ENCODE measurements at regions not wholly inside any gene's neighbourhood (a gene's known extent, or its start where the extent isn't known, plus 50 kb on each side); places are given as distances from the start of the nearest gene placed in this dataset.

DNA sequence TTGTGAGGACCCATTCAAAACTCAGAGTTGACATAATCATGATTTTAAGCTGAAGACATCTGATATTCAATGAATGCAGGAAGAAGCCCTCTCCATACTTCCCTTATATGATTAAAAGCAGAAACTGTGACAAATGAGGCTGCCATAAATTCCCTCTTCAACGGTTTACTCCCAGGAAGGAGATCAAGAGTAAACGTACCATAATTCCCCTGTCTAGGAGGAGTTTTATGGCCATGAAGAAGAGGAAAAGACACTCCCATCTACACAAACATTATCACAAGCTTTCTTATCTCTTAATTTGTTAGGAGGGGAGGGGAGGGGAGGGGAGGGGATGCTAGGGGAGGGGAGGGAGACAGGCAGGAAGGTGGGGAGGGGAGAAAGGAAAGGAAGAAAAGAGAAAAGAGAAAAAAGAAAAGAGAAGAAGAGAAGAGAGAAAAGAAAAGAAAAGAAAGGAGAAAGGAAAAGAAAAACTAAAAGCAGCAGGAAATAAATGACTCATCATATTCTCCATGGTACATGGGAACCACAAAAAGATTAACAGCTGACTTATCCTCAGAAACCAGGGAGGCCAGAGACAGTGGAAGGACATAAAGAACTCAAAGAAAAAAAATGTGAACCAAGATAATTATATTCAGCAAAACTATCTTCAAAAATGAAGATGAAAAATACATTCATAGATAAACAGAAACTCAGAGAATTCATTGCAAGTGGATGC lies 121.6 kb downstream of the ALOX5 start (continued):
- TF ChIP-seq KLF16 (IDR thresholded peaks at IDR 0.05) (no peak), RAD21 (CRISPR knock-in tag; conservative IDR thresholded peaks at IDR 0.05 in 1 of 2, IDR thresholded peaks at IDR 0.05 in 1 of 2) (no peak; a peak in 2 of 4 replicates), ZC3H4 (CRISPR knock-in tag; IDR thresholded peaks at IDR 0.05; ENCODE audit: borderline replicate concordance) (no peak), MAFG (tag; conservative IDR thresholded peaks at IDR 0.05) (peak; percentile 98), ZNF79 (CRISPR knock-in tag; IDR thresholded peaks at IDR 0.05; ENCODE audit: low read depth) (no peak), ZBTB34 (CRISPR knock-in tag; IDR thresholded peaks at IDR 0.05) (no peak), ZNF165 (CRISPR knock-in tag; IDR thresholded peaks at IDR 0.05; ENCODE audit: borderline replicate concordance) (no peak), NFXL1 (CRISPR knock-in tag; IDR thresholded peaks at IDR 0.05) (no peak), ZNF764 (CRISPR knock-in tag; IDR thresholded peaks at IDR 0.05; ENCODE audit: low read depth) (no peak), XRCC3 (IDR thresholded peaks at IDR 0.05) (peak; percentile 95), PCBP2 (IDR thresholded peaks at IDR 0.05; ENCODE audit: low read depth, low read length, poor library complexity, severe bottlenecking) (no peak), HSF4 (CRISPR knock-in tag; IDR thresholded peaks at IDR 0.05; ENCODE audit: borderline replicate concordance) (no peak), SMAD4 (CRISPR knock-in tag; conservative IDR thresholded peaks at IDR 0.05) (no peak), HINFP (tag; conservative IDR thresholded peaks at IDR 0.05; ENCODE audit: low read depth) (peak; percentile 62; the same call in 1 of the 2 replicates), SPI1 (IDR thresholded peaks at IDR 0.05; ENCODE audit: borderline replicate concordance, low read depth, low read length) (no peak), SAFB2 (IDR thresholded peaks at IDR 0.05; ENCODE audit: borderline replicate concordance, low read depth, low read length, severe bottlenecking) (no peak), ZNF584 (CRISPR knock-in tag; IDR thresholded peaks at IDR 0.05; ENCODE audit: low read depth) (no peak), PRMT5 (CRISPR knock-in tag; IDR thresholded peaks at IDR 0.05) (no peak), NFRKB (IDR thresholded peaks at IDR 0.05; ENCODE audit: low read depth) (no peak), ZNF444 (CRISPR knock-in tag; IDR thresholded peaks at IDR 0.05) (no peak), POLR2AphosphoS2 (IDR thresholded peaks at IDR 0.05; ENCODE audit: low read length) (no peak)
- TF ChIP-seq, protein P1, sequence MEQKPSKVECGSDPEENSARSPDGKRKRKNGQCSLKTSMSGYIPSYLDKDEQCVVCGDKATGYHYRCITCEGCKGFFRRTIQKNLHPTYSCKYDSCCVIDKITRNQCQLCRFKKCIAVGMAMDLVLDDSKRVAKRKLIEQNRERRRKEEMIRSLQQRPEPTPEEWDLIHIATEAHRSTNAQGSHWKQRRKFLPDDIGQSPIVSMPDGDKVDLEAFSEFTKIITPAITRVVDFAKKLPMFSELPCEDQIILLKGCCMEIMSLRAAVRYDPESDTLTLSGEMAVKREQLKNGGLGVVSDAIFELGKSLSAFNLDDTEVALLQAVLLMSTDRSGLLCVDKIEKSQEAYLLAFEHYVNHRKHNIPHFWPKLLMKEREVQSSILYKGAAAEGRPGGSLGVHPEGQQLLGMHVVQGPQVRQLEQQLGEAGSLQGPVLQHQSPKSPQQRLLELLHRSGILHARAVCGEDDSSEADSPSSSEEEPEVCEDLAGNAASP (IDR thresholded peaks at IDR 0.05), result no peak
- TF ChIP-seq, protein P2, sequence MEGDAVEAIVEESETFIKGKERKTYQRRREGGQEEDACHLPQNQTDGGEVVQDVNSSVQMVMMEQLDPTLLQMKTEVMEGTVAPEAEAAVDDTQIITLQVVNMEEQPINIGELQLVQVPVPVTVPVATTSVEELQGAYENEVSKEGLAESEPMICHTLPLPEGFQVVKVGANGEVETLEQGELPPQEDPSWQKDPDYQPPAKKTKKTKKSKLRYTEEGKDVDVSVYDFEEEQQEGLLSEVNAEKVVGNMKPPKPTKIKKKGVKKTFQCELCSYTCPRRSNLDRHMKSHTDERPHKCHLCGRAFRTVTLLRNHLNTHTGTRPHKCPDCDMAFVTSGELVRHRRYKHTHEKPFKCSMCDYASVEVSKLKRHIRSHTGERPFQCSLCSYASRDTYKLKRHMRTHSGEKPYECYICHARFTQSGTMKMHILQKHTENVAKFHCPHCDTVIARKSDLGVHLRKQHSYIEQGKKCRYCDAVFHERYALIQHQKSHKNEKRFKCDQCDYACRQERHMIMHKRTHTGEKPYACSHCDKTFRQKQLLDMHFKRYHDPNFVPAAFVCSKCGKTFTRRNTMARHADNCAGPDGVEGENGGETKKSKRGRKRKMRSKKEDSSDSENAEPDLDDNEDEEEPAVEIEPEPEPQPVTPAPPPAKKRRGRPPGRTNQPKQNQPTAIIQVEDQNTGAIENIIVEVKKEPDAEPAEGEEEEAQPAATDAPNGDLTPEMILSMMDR (IDR thresholded peaks at IDR 0.05 in 2 of 3, conservative IDR thresholded peaks at IDR 0.05 in 1 of 3; ENCODE audit: insufficient read depth in 2 of 3, low read depth in 1 of 3, low read length in 3 of 3), result no peak

Measured in K562 (cell line).